WI38 (cell line): ENCODE measurements at regions not wholly inside any gene's neighbourhood (a gene's known extent, or its start where the extent isn't known, plus 50 kb on each side); places are given as distances from the start of the nearest gene placed in this dataset.

ENCODE experiments used
- H3K4me3 ChIP-seq: 2 replicates; pipeline ENCODE4 v1.5.1; 2011; ENCODE audit warnings: low read depth, mild to moderate bottlenecking, control low read depth, low read length
- TF ChIP-seq, protein P1 (sequence below): IDR thresholded peaks from 2 replicates; pipeline ENCODE4 v1.5.1; 2012; ENCODE audit warnings: low read depth, mild to moderate bottlenecking, control low read depth, low read length

DNA sequence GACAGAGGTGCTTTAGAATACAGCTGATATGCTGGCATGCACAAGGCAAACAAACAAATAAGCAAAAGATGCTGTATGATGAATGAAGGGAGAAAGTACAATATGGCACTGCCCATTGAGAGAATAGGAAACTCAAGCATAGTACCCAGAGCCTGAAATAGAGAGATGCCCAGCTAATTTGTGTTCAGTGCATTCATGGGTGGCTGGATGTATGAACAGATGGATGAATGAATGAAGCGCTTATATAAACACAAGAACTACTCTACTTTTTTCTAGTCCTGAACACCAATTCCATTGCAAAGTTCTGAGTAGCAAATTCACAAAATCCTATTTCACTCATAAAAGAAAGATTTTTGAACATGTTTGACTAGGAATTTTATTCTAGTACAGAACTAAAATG lies 756.3 kb downstream of the SATB2 start:
- no peak overlapping the region for H3K4me3 ChIP-seq
- TF ChIP-seq, protein P1, sequence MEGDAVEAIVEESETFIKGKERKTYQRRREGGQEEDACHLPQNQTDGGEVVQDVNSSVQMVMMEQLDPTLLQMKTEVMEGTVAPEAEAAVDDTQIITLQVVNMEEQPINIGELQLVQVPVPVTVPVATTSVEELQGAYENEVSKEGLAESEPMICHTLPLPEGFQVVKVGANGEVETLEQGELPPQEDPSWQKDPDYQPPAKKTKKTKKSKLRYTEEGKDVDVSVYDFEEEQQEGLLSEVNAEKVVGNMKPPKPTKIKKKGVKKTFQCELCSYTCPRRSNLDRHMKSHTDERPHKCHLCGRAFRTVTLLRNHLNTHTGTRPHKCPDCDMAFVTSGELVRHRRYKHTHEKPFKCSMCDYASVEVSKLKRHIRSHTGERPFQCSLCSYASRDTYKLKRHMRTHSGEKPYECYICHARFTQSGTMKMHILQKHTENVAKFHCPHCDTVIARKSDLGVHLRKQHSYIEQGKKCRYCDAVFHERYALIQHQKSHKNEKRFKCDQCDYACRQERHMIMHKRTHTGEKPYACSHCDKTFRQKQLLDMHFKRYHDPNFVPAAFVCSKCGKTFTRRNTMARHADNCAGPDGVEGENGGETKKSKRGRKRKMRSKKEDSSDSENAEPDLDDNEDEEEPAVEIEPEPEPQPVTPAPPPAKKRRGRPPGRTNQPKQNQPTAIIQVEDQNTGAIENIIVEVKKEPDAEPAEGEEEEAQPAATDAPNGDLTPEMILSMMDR: no peak

DNA sequence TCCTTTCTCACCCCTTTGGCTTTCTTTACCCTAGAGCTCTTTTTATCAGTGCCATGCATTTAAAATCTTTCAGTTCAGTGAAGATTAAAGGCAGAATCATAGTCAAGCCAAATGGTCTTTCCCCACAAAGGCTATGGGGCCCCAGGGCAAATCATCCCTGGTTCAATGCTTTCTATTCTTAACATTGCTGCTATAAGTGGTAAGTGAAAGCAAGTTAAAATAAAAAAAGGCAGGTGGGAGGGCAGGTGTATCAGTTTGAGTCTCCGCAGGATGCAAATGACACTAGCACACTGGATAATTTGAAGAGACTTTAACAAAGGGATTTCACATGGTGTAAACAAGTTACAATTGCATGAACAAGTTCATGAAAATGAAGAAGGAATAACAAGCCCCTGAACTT lies 757.4 kb downstream of the SATB2 start:
- TF ChIP-seq, protein P1: no peak
- no peak overlapping the region for H3K4me3 ChIP-seq

DNA sequence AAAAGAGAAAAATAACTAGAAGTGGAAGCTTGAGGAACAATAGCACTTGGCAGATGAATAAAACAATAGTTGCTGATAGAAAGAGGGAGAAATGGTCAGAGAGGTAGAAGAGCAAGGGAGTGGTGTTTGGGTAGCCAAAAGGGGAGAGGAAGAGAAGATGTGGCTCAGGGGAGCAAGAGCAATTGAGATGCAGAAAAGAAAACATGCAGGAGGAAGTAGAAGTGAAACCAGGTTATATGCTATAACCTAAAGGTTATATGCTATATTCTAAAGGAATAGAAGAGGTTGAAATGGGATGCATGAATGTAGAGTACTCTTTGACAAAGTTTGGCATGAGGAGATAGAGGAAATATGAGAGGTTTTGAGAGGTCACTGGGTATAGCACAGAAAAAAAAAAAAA lies 759.5 kb downstream of the SATB2 start:
- no peak overlapping the region for H3K4me3 ChIP-seq
- TF ChIP-seq, protein P1: no peak

DNA sequence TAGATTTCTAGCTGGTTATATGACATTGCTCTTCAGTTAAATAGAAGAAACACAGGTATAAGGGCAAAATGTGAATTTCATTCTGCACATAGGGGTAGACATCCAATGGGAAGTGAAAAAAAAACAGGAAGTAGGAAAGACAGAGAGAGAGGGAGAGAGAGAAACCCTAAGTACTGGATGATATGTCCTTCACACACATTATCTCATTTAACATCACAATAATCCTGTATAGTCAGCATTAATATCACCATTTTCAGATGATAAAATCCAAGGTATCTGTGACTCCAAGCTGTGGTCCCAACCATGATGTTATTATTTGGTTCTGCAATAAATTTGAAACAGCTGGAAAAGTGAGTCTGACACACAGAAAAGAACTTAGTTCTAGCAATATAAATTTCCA lies 759.9 kb downstream of the SATB2 start:
- no peak overlapping the region for H3K4me3 ChIP-seq
- TF ChIP-seq, protein P1: no peak

DNA sequence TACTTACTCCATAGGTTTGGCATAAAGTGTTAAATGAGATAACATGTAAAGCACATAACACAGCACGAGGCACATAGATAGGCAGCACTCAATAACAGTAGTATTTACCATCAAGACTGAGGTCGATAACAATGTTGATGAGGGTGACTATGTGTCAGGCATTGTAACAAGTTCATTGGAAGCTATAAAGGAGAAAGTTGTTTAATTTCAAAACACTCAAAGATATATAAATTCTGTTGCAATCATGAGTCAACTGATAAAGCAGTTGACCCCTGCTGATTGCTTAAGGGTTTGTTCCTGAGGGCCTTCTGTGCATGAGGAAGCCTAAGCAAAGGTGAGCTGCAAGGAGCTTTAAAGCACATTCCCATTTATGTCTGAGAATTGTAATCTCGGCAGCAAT lies 760.5 kb downstream of the SATB2 start:
- TF ChIP-seq, protein P1: no peak
- H3K4me3 ChIP-seq: no peak overlapping the region

DNA sequence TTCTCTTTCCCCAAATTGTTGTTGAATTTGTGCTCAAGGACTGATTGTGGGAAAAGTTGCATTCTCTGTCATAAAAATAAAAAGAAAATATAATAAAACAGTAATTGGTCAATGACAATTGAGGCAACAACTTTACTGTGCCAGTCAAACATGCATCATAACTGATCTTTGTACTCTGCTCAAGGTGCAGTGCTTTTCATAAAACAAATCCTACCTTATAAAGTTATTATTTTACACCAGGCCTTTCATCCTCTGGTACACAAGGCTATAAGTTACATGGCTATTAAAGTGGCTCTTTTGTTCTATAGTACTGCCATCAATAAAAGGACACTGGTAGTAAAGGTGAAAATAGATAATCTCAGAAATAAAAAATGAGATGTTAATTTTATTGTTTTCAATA lies 761.9 kb downstream of the SATB2 start:
- TF ChIP-seq, protein P1: no peak

DNA sequence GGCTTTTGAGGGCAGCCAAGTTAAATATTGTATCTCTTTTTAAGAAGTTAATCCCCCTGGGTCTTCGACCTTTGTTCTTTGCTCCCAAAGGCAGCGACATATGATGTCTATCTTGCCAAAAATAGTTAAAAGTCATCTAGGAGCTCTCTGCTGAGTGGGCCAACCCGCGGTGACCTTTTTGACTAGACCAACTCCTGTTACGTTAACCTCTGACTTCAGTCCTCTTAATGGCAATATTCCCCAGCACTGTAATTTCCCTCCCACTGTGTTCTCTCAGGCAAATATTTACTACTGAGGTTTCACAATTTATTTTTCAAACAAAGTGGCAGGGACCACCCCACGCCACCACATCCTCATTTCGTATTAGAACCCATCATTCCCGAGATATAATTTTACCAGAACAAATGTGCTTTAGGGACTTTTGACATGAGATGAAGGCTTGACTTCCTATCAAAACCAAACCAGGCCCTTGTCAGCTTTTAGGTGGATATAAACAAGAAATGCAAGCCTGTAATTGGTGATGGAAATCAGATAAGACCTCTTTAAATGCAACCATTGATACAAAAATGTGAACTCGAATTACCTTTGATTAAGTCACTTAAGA lies 764.7 kb downstream of the SATB2 start:
- H3K4me3 ChIP-seq: no peak overlapping the region
- TF ChIP-seq, protein P1: no peak

More for the DNA sequence above, 761.9 kb downstream of the SATB2 start:
- H3K4me3 ChIP-seq: no peak overlapping the region
